ENCODE measurements at regions not wholly inside any gene's neighbourhood (a gene's known extent, or its start where the extent isn't known, plus 50 kb on each side); places are given as distances from the start of the nearest gene placed in this dataset.

DNA sequence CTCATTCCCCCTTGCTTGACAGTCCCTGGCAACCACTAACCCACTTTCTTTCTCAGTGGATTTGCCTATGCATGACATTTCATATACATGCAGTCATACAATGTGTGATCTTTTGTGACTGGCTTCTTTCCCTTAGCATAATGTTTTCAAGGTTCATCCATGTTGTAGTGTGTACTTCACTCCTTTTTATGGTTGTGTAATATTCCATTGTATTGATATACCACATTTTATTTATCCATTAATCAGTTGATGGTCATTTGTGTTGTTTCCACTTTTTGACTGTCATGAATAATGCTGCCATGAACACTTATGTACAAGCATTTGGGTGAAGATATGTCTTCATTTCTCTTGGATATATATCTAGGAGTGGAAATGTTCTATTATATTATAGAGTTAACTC is 127.7 kb upstream of the GRIK3 start:
- no peaks in the 10 kb centered on the region for H3K4me1 ChIP-seq (replicated peaks in 1 of 2)
- no peaks in the 10 kb centered on the region for H3K9me3 ChIP-seq (replicated peaks in 1 of 3)
- H3K4me3 ChIP-seq: no peak overlapping the region
- H3K36me3 ChIP-seq (replicated peaks in 1 of 2): no peaks in the 10 kb centered on the region
- no peak overlapping the region for H3K27ac ChIP-seq
- TF ChIP-seq, protein P1, sequence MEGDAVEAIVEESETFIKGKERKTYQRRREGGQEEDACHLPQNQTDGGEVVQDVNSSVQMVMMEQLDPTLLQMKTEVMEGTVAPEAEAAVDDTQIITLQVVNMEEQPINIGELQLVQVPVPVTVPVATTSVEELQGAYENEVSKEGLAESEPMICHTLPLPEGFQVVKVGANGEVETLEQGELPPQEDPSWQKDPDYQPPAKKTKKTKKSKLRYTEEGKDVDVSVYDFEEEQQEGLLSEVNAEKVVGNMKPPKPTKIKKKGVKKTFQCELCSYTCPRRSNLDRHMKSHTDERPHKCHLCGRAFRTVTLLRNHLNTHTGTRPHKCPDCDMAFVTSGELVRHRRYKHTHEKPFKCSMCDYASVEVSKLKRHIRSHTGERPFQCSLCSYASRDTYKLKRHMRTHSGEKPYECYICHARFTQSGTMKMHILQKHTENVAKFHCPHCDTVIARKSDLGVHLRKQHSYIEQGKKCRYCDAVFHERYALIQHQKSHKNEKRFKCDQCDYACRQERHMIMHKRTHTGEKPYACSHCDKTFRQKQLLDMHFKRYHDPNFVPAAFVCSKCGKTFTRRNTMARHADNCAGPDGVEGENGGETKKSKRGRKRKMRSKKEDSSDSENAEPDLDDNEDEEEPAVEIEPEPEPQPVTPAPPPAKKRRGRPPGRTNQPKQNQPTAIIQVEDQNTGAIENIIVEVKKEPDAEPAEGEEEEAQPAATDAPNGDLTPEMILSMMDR (IDR thresholded peaks at IDR 0.05): no peak
- TF ChIP-seq POLR2A (IDR thresholded peaks at IDR 0.05): no peak
- no peak for DNase-seq
- intact Hi-C loops (cut with DNase I): no loop called here
- H3K27me3 ChIP-seq: no peaks in the 10 kb centered on the region

DNA sequence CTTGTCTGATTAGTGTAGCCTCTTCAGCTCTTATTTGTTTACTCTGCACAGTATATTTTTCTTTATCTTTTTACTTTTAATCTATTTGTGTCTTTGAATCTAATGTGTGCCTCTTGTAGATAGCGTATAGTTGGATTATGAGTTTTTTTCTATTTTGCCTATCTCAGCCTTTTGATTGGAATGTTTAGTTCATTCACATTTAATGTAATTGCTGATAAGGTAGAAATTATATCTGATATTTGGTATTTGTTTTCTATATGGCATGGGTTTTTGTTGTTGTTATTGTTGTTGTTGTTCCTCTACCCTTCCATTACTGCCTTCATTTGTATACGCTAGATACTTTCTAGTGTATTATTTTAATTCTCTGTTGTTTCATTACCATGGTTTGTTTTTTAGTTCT is 131.7 kb upstream of the GRIK3 start:
- Histone ChIP-seq H3K9me3 (replicated peaks in 1 of 3) (no peaks in the 10 kb centered on the region), H3K36me3 (replicated peaks in 1 of 2) (no peaks in the 10 kb centered on the region), H3K27ac (no peak overlapping the region), H3K27me3 (no peaks in the 10 kb centered on the region), H3K4me1 (replicated peaks in 1 of 2) (no peaks in the 10 kb centered on the region), H3K4me3 (no peak overlapping the region)
- intact Hi-C loops (cut with DNase I): no loop called here
- no peak for DNase-seq
- WGBS, 4 donors: 87 to 93% (median 92%) methylated on average over 2 of the region's 2 CpGs
- TF ChIP-seq POLR2A (IDR thresholded peaks at IDR 0.05): no peak
- TF ChIP-seq, protein P1 (IDR thresholded peaks at IDR 0.05): no peak

DNA sequence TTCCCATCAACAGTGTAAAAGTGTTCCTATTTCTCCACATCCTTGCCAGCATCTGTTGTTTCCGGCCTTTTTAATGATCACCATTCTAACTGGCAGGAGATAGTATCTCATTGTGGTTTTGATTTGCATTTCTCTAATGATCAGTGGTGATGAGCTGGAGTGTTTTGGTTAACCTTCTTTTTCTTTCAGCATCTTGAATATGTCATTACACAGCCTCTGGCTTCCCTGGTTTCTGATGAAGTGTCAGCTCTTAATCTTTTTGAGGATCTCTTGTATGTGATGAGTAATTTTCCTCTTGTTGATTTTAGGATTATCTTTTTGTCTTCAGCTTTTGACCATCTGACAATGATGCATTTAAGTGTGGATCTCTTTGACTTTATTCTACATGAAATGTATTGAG is 133.2 kb upstream of the GRIK3 start:
- Histone ChIP-seq H3K27ac (no peak overlapping the region), H3K27me3 (no peaks in the 10 kb centered on the region), H3K4me3 (no peak overlapping the region), H3K4me1 (replicated peaks in 1 of 2) (no peaks in the 10 kb centered on the region), H3K36me3 (replicated peaks in 1 of 2) (no peaks in the 10 kb centered on the region), H3K9me3 (replicated peaks in 1 of 3) (no peaks in the 10 kb centered on the region)
- no peak for DNase-seq
- 76 to 89% (median 83%) methylated on average over 1 of the region's 1 CpG for WGBS, 4 donors
- intact Hi-C loops (cut with DNase I): no loop called here
- TF ChIP-seq POLR2A (IDR thresholded peaks at IDR 0.05): no peak

DNA sequence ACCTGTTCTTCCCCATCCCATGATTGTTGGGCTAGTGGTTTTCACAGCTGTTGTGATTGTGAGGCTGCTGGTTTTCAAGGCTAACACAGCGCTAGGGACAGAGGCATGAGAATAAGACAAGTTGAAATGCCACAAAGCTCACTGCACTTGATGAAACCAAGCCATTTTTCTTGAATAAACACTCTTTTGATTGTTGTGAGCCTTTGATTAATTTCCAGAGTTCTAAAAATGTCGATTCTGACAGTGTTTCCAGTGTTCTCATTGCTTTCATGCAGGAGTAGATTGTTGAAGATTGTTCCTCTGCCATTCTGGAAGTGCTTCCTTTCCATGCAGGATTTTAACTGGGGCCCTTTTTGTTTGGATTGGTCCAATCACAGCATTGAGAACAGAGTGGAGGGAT is 134.9 kb upstream of the GRIK3 start:
- 57 to 75% (median 72%) methylated on average over 2 of the region's 2 CpGs for WGBS, 4 donors
- intact Hi-C loops (cut with DNase I): no loop called here

DNA sequence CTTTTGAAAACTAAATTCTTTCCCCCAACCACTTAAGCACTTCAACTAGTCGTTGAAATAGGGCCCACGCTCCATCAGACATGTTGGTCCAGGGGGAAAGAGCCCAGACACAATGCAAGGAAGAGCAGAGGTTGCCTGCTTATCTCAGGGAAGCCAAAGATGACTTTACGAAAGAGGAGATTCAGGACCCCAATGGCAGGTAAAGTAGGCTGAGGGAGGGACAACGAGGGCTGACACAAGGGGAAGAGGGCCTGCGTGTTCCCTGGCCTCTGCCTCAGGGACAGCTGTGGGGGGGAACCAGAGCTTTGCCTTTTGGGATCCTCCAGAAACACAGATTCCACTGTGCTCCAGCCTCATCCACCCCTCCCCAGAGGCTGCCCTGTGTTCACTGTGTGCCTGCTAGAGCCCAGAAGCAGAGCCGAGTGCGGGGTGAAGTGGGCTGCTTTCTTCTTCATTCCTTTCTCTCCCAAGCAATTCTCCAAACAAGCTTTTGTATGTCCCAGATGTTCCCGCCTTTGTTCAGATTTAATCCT is 135.5 kb upstream of the GRIK3 start:
- TF ChIP-seq POLR2A (IDR thresholded peaks at IDR 0.05): no peak
- TF ChIP-seq, protein P1 (IDR thresholded peaks at IDR 0.05): no peak
- no peak overlapping the region for H3K4me3 ChIP-seq
- H3K27ac ChIP-seq: no peak overlapping the region
- no peaks in the 10 kb centered on the region for H3K4me1 ChIP-seq (replicated peaks in 1 of 2)
- DNase-seq: no peak
- WGBS, 4 donors: 72 to 84% (median 79%) methylated on average over 8 of the region's 8 CpGs
- H3K27me3 ChIP-seq: no peaks in the 10 kb centered on the region
- H3K9me3 ChIP-seq (replicated peaks in 1 of 3): no peaks in the 10 kb centered on the region
- intact Hi-C loops (cut with DNase I): no loop called here
- no peaks in the 10 kb centered on the region for H3K36me3 ChIP-seq (replicated peaks in 1 of 2)

More for the DNA sequence above, 134.9 kb upstream of the GRIK3 start:
- DNase-seq: no peak
- Histone ChIP-seq H3K27ac (no peak overlapping the region), H3K27me3 (no peaks in the 10 kb centered on the region), H3K9me3 (replicated peaks in 1 of 3) (no peaks in the 10 kb centered on the region), H3K36me3 (replicated peaks in 1 of 2) (no peaks in the 10 kb centered on the region), H3K4me1 (replicated peaks in 1 of 2) (no peaks in the 10 kb centered on the region), H3K4me3 (no peak overlapping the region)
- TF ChIP-seq, protein P1 (IDR thresholded peaks at IDR 0.05): no peak
- TF ChIP-seq POLR2A (IDR thresholded peaks at IDR 0.05): no peak
